IMR-90 (cell line): ENCODE measurements at regions not wholly inside any gene's neighbourhood (a gene's known extent, or its start where the extent isn't known, plus 50 kb on each side); places are given as distances from the start of the nearest gene placed in this dataset.

Experiments used
- POLR2A ChIP-seq: IDR thresholded peaks from 2 replicates; pipeline ENCODE4 v1.6.1; 2012; ENCODE audit warnings: mild to moderate bottlenecking, low read depth, low read length
- RAD21 ChIP-seq: IDR thresholded peaks from 2 replicates; pipeline ENCODE4 v1.6.1; 2012; ENCODE audit warnings: low read length, improper control_type of control experiment
- TF ChIP-seq, protein P1 (sequence below): conservative IDR thresholded peaks from 2 replicates; pipeline ENCODE4 v1.5.1; 2012; ENCODE audit warnings: mild to moderate bottlenecking, low read depth, low read length, improper control_type of control experiment

DNA sequence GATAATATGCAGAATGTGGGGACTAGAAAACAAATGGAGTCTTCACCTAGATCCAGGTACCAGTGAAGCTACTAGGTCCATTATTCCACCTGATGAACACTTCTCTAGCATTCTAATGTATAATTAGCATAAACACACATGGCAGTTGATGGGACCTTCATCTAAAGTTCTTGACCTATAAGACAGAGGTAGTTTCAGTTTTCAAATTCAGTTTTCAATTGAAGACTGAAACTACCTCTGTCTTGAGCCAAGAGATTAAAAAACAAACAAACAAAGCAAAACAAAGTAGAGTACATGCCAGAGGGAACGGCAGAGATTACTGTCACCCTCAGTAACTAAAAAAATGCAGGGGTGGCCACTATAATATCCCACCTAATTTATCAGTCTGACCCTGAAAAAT is 199.9 kb upstream of the NEIL3 start:
- TF ChIP-seq, protein P1, sequence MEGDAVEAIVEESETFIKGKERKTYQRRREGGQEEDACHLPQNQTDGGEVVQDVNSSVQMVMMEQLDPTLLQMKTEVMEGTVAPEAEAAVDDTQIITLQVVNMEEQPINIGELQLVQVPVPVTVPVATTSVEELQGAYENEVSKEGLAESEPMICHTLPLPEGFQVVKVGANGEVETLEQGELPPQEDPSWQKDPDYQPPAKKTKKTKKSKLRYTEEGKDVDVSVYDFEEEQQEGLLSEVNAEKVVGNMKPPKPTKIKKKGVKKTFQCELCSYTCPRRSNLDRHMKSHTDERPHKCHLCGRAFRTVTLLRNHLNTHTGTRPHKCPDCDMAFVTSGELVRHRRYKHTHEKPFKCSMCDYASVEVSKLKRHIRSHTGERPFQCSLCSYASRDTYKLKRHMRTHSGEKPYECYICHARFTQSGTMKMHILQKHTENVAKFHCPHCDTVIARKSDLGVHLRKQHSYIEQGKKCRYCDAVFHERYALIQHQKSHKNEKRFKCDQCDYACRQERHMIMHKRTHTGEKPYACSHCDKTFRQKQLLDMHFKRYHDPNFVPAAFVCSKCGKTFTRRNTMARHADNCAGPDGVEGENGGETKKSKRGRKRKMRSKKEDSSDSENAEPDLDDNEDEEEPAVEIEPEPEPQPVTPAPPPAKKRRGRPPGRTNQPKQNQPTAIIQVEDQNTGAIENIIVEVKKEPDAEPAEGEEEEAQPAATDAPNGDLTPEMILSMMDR: no peak
- TF ChIP-seq POLR2A (no peak), RAD21 (no peak)
